Liver (tissue), 2 donors: ENCODE measurements at regions not wholly inside any gene's neighbourhood (a gene's known extent, or its start where the extent isn't known, plus 50 kb on each side); places are given as distances from the start of the nearest gene placed in this dataset.

Experiments used
- FOXA1 ChIP-seq: IDR thresholded peaks from 2 replicates; pipeline ENCODE4 v1.6.1; 2016; ENCODE audit warnings: antibody characterized with exemption
- YY1 ChIP-seq: IDR thresholded peaks from 2 replicates; pipeline ENCODE4 v1.6.1; 2016; ENCODE audit warnings: antibody characterized with exemption, mild to moderate bottlenecking
- TF ChIP-seq, protein P1 (sequence below): fragments of 150-350 bp; IDR thresholded peaks from 2 replicates; pipeline ENCODE4 v1.5.1; 2017; ENCODE audit warnings: improper control_type of control experiment, low read depth, low read length; ENCODE audit not compliant: missing input control
- TF ChIP-seq, protein P2 (sequence below): IDR thresholded peaks from 2 replicates; pipeline ENCODE4 v1.6.1; 2016; ENCODE audit warnings: antibody characterized with exemption
- donor health status: healthy.

DNA sequence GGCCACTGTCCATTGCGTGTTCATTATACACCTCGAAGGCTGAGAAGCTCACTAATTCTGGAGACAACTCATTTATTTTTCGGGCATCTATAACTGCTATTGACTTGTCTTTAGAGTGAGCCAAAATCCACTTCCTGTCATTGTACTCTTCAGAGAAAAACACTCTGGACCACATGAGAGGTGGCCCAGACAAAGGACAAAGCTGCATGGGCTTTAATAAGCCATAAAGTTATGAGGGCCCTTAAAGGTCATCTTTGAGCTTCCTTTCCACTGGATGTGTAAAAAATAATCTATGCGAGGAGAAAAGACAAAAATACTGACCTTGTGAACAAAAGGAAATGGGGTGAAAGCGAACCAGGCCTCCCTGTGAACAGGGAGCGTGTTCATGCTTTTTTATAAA is 63.5 kb upstream of the ZC3H12C start:
- TF ChIP-seq, protein P1, sequence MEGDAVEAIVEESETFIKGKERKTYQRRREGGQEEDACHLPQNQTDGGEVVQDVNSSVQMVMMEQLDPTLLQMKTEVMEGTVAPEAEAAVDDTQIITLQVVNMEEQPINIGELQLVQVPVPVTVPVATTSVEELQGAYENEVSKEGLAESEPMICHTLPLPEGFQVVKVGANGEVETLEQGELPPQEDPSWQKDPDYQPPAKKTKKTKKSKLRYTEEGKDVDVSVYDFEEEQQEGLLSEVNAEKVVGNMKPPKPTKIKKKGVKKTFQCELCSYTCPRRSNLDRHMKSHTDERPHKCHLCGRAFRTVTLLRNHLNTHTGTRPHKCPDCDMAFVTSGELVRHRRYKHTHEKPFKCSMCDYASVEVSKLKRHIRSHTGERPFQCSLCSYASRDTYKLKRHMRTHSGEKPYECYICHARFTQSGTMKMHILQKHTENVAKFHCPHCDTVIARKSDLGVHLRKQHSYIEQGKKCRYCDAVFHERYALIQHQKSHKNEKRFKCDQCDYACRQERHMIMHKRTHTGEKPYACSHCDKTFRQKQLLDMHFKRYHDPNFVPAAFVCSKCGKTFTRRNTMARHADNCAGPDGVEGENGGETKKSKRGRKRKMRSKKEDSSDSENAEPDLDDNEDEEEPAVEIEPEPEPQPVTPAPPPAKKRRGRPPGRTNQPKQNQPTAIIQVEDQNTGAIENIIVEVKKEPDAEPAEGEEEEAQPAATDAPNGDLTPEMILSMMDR, result no peak
- TF ChIP-seq, protein P2, sequence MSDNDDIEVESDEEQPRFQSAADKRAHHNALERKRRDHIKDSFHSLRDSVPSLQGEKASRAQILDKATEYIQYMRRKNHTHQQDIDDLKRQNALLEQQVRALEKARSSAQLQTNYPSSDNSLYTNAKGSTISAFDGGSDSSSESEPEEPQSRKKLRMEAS, result no peak
- TF ChIP-seq FOXA1 (no peak), YY1 (no peak)
